ENCODE measurements at regions not wholly inside any gene's neighbourhood (a gene's known extent, or its start where the extent isn't known, plus 50 kb on each side); places are given as distances from the start of the nearest gene placed in this dataset.
"Not testable (repeated sequence)": the region's sequence is repeated elsewhere in the genome, so short reads cannot be mapped to it uniquely, and the experiment has no call there.

GRCh38 chr10:2334575-2334974 lies 597.2 kb upstream of the ADARB2 start:
- FAIRE-seq (no peak), DNase-seq (ENCODE audit: insufficient read length) (no peak)
- TF ChIP-seq POLR2AphosphoS5 (IDR thresholded peaks at IDR 0.05; ENCODE audit: low read depth, low read length) (no peak), TAF1 (IDR thresholded peaks at IDR 0.05; ENCODE audit: borderline replicate concordance, low read depth, low read length) (no peak), POLR2A (IDR thresholded peaks at IDR 0.05; ENCODE audit: low read depth, low read length) (no peak)

- DNase-seq (ENCODE audit: insufficient read length) (no peak), FAIRE-seq (no peak)
- no peak for TF ChIP-seq POLR2A (IDR thresholded peaks at IDR 0.05; ENCODE audit: low read depth, low read length)
Measured at GRCh38 chr10:2329082-2329481, 591.8 kb upstream of the ADARB2 start.

GRCh38 chr10:2326411-2326810 lies 589.1 kb upstream of the ADARB2 start:
- no peak for TF ChIP-seq TAF1 (IDR thresholded peaks at IDR 0.05; ENCODE audit: borderline replicate concordance, low read depth, low read length)
- TF ChIP-seq POLR2AphosphoS5 (IDR thresholded peaks at IDR 0.05; ENCODE audit: low read depth, low read length) = no peak
- TF ChIP-seq POLR2A (IDR thresholded peaks at IDR 0.05; ENCODE audit: low read depth, low read length) = no peak
- DNase-seq (ENCODE audit: insufficient read length) (no peak), FAIRE-seq (no peak)

GRCh38 chr10:2315045-2315485 lies 577.7 kb upstream of the ADARB2 start:
- FAIRE-seq; DNase-seq (ENCODE audit: insufficient read length): not testable (repeated sequence)

- FAIRE-seq = no peak
- DNase-seq (ENCODE audit: insufficient read length) = no peak
- TF ChIP-seq TAF1 (IDR thresholded peaks at IDR 0.05; ENCODE audit: borderline replicate concordance, low read depth, low read length) (no peak), POLR2AphosphoS5 (IDR thresholded peaks at IDR 0.05; ENCODE audit: low read depth, low read length) (no peak), POLR2A (IDR thresholded peaks at IDR 0.05; ENCODE audit: low read depth, low read length) (no peak)
Measured at GRCh38 chr10:2306081-2306480, 568.8 kb upstream of the ADARB2 start.

GRCh38 chr10:2303169-2303568 lies 565.8 kb upstream of the ADARB2 start:
- no peak for FAIRE-seq
- DNase-seq (ENCODE audit: insufficient read length) = no peak
- no peak for TF ChIP-seq POLR2AphosphoS5 (IDR thresholded peaks at IDR 0.05; ENCODE audit: low read depth, low read length)
- no peak for TF ChIP-seq TAF1 (IDR thresholded peaks at IDR 0.05; ENCODE audit: borderline replicate concordance, low read depth, low read length)
- TF ChIP-seq POLR2A (IDR thresholded peaks at IDR 0.05; ENCODE audit: low read depth, low read length) = no peak

GRCh38 chr10:2301227-2301626 lies 563.9 kb upstream of the ADARB2 start:
- FAIRE-seq = no peak
- no peak for TF ChIP-seq POLR2A (IDR thresholded peaks at IDR 0.05; ENCODE audit: low read depth, low read length)
- no peak for TF ChIP-seq POLR2AphosphoS5 (IDR thresholded peaks at IDR 0.05; ENCODE audit: low read depth, low read length)
- no peak for TF ChIP-seq TAF1 (IDR thresholded peaks at IDR 0.05; ENCODE audit: borderline replicate concordance, low read depth, low read length)
- DNase-seq (ENCODE audit: insufficient read length) = no peak

- DNase-seq (ENCODE audit: insufficient read length) = no peak
- FAIRE-seq = no peak
- TF ChIP-seq POLR2AphosphoS5 (IDR thresholded peaks at IDR 0.05; ENCODE audit: low read depth, low read length) (no peak), TAF1 (IDR thresholded peaks at IDR 0.05; ENCODE audit: borderline replicate concordance, low read depth, low read length) (no peak), POLR2A (IDR thresholded peaks at IDR 0.05; ENCODE audit: low read depth, low read length) (no peak)
Measured at GRCh38 chr10:2300231-2300630, 562.9 kb upstream of the ADARB2 start.

GRCh38 chr10:2296179-2296891 lies 559.0 kb upstream of the ADARB2 start:
- FAIRE-seq (no peak), DNase-seq (ENCODE audit: insufficient read length) (no peak)
- no peak for TF ChIP-seq TAF1 (IDR thresholded peaks at IDR 0.05; ENCODE audit: borderline replicate concordance, low read depth, low read length)
- TF ChIP-seq POLR2AphosphoS5 (IDR thresholded peaks at IDR 0.05; ENCODE audit: low read depth, low read length) = no peak
- no peak for TF ChIP-seq POLR2A (IDR thresholded peaks at IDR 0.05; ENCODE audit: low read depth, low read length)

GRCh38 chr10:2294739-2295138 lies 557.4 kb upstream of the ADARB2 start:
- no peak for TF ChIP-seq TAF1 (IDR thresholded peaks at IDR 0.05; ENCODE audit: borderline replicate concordance, low read depth, low read length)
- no peak for TF ChIP-seq POLR2AphosphoS5 (IDR thresholded peaks at IDR 0.05; ENCODE audit: low read depth, low read length)
- no peak for FAIRE-seq
- no peak for DNase-seq (ENCODE audit: insufficient read length)

GRCh38 chr10:2284071-2284470 lies 546.7 kb upstream of the ADARB2 start:
- FAIRE-seq (no peak), DNase-seq (ENCODE audit: insufficient read length) (no peak)
- TF ChIP-seq POLR2A (IDR thresholded peaks at IDR 0.05; ENCODE audit: low read depth, low read length) (no peak), TAF1 (IDR thresholded peaks at IDR 0.05; ENCODE audit: borderline replicate concordance, low read depth, low read length) (no peak), POLR2AphosphoS5 (IDR thresholded peaks at IDR 0.05; ENCODE audit: low read depth, low read length) (no peak)

GRCh38 chr10:2282202-2282601 lies 544.9 kb upstream of the ADARB2 start:
- no peak for TF ChIP-seq TAF1 (IDR thresholded peaks at IDR 0.05; ENCODE audit: borderline replicate concordance, low read depth, low read length)
- FAIRE-seq = no peak
- no peak for DNase-seq (ENCODE audit: insufficient read length)

- no peak for FAIRE-seq
- TF ChIP-seq POLR2A (IDR thresholded peaks at IDR 0.05; ENCODE audit: low read depth, low read length) = no peak
- TF ChIP-seq POLR2AphosphoS5 (IDR thresholded peaks at IDR 0.05; ENCODE audit: low read depth, low read length) = no peak
- no peak for TF ChIP-seq TAF1 (IDR thresholded peaks at IDR 0.05; ENCODE audit: borderline replicate concordance, low read depth, low read length)
Measured at GRCh38 chr10:2280713-2281300, 543.5 kb upstream of the ADARB2 start.

More at GRCh38 chr10:2280713-2281300, 543.5 kb upstream of the ADARB2 start:
- DNase-seq (ENCODE audit: insufficient read length) = no peak

Measured in GM12892 (cell line).